SH-SY5Y (cell line): ENCODE measurements at regions not wholly inside any gene's neighbourhood (a gene's known extent, or its start where the extent isn't known, plus 50 kb on each side); places are given as distances from the start of the nearest gene placed in this dataset.

Source experiments
- GATA2 ChIP-seq: IDR thresholded peaks from 2 replicates; pipeline ENCODE4 v1.6.1; 2011; ENCODE audit warnings: mild to moderate bottlenecking, low read depth, low read length
- GATA3 ChIP-seq: IDR thresholded peaks from 2 replicates; pipeline ENCODE4 v1.6.1; 2011; ENCODE audit warnings: low read depth, mild to moderate bottlenecking, low read length, moderate library complexity

DNA sequence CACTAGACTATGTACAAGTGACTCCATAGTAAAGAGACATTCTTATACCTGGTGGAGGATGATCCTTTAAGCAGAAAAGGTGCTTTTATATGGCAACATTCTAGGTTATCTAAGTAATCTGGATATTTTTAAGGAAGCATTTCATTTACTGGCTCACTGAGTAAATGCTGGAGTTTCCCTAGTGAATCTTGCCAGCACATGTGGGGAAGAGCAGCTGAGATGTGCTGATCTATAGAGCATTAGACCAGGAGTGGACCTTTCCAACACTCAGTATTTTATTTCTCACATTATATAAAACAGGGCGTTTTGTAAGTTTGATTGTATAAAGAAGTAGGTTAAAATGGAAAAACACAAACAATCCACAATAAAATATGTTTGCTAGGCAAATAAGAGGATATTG, 478.5 kb downstream of the ATP23 start:
- TF ChIP-seq GATA3 (no peak), GATA2 (no peak)
